ENCODE measurements at regions not wholly inside any gene's neighbourhood (a gene's known extent, or its start where the extent isn't known, plus 50 kb on each side); places are given as distances from the start of the nearest gene placed in this dataset.

GRCh38 chr1:37233606-37234005 is 199.3 kb upstream of the GRIK3 start:
- no peak for TF ChIP-seq POLR2AphosphoS5 (IDR thresholded peaks at IDR 0.05; ENCODE audit: low read depth)
- TF ChIP-seq GABPA (IDR thresholded peaks at IDR 0.05; ENCODE audit: low read depth), result no peak
- TF ChIP-seq REST (IDR thresholded peaks at IDR 0.05; ENCODE audit: insufficient replicate concordance, low read depth), result no peak
- TF ChIP-seq CTCF (IDR thresholded peaks at IDR 0.05; ENCODE audit: insufficient read depth, low read length), result no peak
- TF ChIP-seq SPI1 (IDR thresholded peaks at IDR 0.05; ENCODE audit: borderline replicate concordance, low read depth), result no peak
- Histone ChIP-seq H3K4me3 (replicated peaks; ENCODE audit: insufficient read depth, low read length) (no peak overlapping the region), H3K27me3 (ENCODE audit: insufficient read depth, poor library complexity, severe bottlenecking) (no peaks in the 10 kb centered on the region), H3K27ac (replicated peaks) (no peak overlapping the region)
- no peak for DNase-seq (ENCODE audit: low read depth in 1 of 2, low spot score in 1 of 2)

GRCh38 chr1:37234941-37235418 is 200.7 kb upstream of the GRIK3 start:
- no peak for DNase-seq (ENCODE audit: low read depth in 1 of 2, low spot score in 1 of 2)
- TF ChIP-seq REST (IDR thresholded peaks at IDR 0.05; ENCODE audit: insufficient replicate concordance, low read depth) (no peak), GABPA (IDR thresholded peaks at IDR 0.05; ENCODE audit: low read depth) (no peak), POLR2AphosphoS5 (IDR thresholded peaks at IDR 0.05; ENCODE audit: low read depth) (no peak), SPI1 (IDR thresholded peaks at IDR 0.05; ENCODE audit: borderline replicate concordance, low read depth) (no peak), CTCF (IDR thresholded peaks at IDR 0.05; ENCODE audit: insufficient read depth, low read length) (no peak)
- no peaks in the 10 kb centered on the region for H3K27me3 ChIP-seq (ENCODE audit: insufficient read depth, poor library complexity, severe bottlenecking)
- H3K4me3 ChIP-seq (replicated peaks; ENCODE audit: insufficient read depth, low read length), result no peak overlapping the region
- no peak overlapping the region for H3K27ac ChIP-seq (replicated peaks)

GRCh38 chr1:37237948-37238347 is 203.6 kb upstream of the GRIK3 start:
- Histone ChIP-seq H3K4me3 (replicated peaks; ENCODE audit: insufficient read depth, low read length) (no peak overlapping the region), H3K27ac (replicated peaks) (no peak overlapping the region), H3K27me3 (ENCODE audit: insufficient read depth, poor library complexity, severe bottlenecking) (no peaks in the 10 kb centered on the region)
- no peak for DNase-seq (ENCODE audit: low read depth in 1 of 2, low spot score in 1 of 2)
- no peak for TF ChIP-seq REST (IDR thresholded peaks at IDR 0.05; ENCODE audit: insufficient replicate concordance, low read depth)
- no peak for TF ChIP-seq POLR2AphosphoS5 (IDR thresholded peaks at IDR 0.05; ENCODE audit: low read depth)
- no peak for TF ChIP-seq CTCF (IDR thresholded peaks at IDR 0.05; ENCODE audit: insufficient read depth, low read length)
- no peak for TF ChIP-seq GABPA (IDR thresholded peaks at IDR 0.05; ENCODE audit: low read depth)
- no peak for TF ChIP-seq SPI1 (IDR thresholded peaks at IDR 0.05; ENCODE audit: borderline replicate concordance, low read depth)
